ENCODE measurements at regions not wholly inside any gene's neighbourhood (a gene's known extent, or its start where the extent isn't known, plus 50 kb on each side); places are given as distances from the start of the nearest gene placed in this dataset.

- TF ChIP-seq EZH2 (IDR thresholded peaks at IDR 0.05; ENCODE audit: insufficient read depth, poor library complexity, severe bottlenecking): no peak
- no peak for TF ChIP-seq EZH2phosphoT487 (IDR thresholded peaks at IDR 0.05; ENCODE audit: insufficient read depth, low read depth)
Measured at GRCh38 chr6:48835421-48835958, 627.6 kb downstream of the MMUT start.

All from GM23248 (cell line).